HG03521 (cell line): ENCODE measurements at regions not wholly inside any gene's neighbourhood (a gene's known extent, or its start where the extent isn't known, plus 50 kb on each side); places are given as distances from the start of the nearest gene placed in this dataset.

Source experiments
- ATAC-seq: cut with Tn5 transposase; IDR thresholded peaks from one replicate; pipeline ENCODE4 v1.9.1; 2021; ENCODE audit warnings: mild to moderate bottlenecking, moderate library complexity; ENCODE audit not compliant: unreplicated experiment

- ATAC-seq = no peak
Measured at GRCh38 chr3:144067059-144067458, 95.4 kb downstream of the DIPK2A start.

GRCh38 chr3:144073698-144074097 is 102.1 kb downstream of the DIPK2A start:
- ATAC-seq = no peak

GRCh38 chr3:144079634-144080033 is 108.0 kb downstream of the DIPK2A start:
- ATAC-seq = no peak

GRCh38 chr3:144084929-144085328 is 113.3 kb downstream of the DIPK2A start:
- ATAC-seq = no peak

GRCh38 chr3:144085964-144086363 is 114.3 kb downstream of the DIPK2A start:
- no peak for ATAC-seq

GRCh38 chr3:144096016-144096415 is 124.4 kb downstream of the DIPK2A start:
- ATAC-seq = no peak

- ATAC-seq = no peak
Measured at GRCh38 chr3:144097163-144097562, 125.5 kb downstream of the DIPK2A start.

GRCh38 chr3:144098691-144099090 is 127.1 kb downstream of the DIPK2A start:
- no peak for ATAC-seq

GRCh38 chr3:144102421-144102820 is 130.8 kb downstream of the DIPK2A start:
- no peak for ATAC-seq

GRCh38 chr3:144104186-144104585 is 132.6 kb downstream of the DIPK2A start:
- ATAC-seq = no peak

GRCh38 chr3:144104679-144105078 is 133.1 kb downstream of the DIPK2A start:
- no peak for ATAC-seq

- ATAC-seq = no peak
Measured at GRCh38 chr3:144105542-144105941, 133.9 kb downstream of the DIPK2A start.

GRCh38 chr3:144106970-144107369 is 135.3 kb downstream of the DIPK2A start:
- no peak for ATAC-seq

GRCh38 chr3:144107923-144108322 is 136.3 kb downstream of the DIPK2A start:
- no peak for ATAC-seq

GRCh38 chr3:144109944-144110343 is 138.3 kb downstream of the DIPK2A start:
- peak; percentile 96 for ATAC-seq

- no peak for ATAC-seq
Measured at GRCh38 chr3:144112036-144112435, 140.4 kb downstream of the DIPK2A start.

GRCh38 chr3:144112437-144112836 is 140.8 kb downstream of the DIPK2A start:
- no peak for ATAC-seq

- no peak for ATAC-seq
Measured at GRCh38 chr3:144114767-144115166, 143.1 kb downstream of the DIPK2A start.

- ATAC-seq = no peak
Measured at GRCh38 chr3:144119633-144120032, 148.0 kb downstream of the DIPK2A start.

- no peak for ATAC-seq
Measured at GRCh38 chr3:144121661-144122060, 150.0 kb downstream of the DIPK2A start.

- ATAC-seq = no peak
Measured at GRCh38 chr3:144127014-144127413, 155.4 kb downstream of the DIPK2A start.

- ATAC-seq = peak; percentile 12
Measured at GRCh38 chr3:144127700-144128099, 156.1 kb downstream of the DIPK2A start.

GRCh38 chr3:144128108-144128892 is 156.7 kb downstream of the DIPK2A start:
- ATAC-seq = peak; percentile 99
